ENCODE measurements at regions not wholly inside any gene's neighbourhood (a gene's known extent, or its start where the extent isn't known, plus 50 kb on each side); places are given as distances from the start of the nearest gene placed in this dataset.

DNA sequence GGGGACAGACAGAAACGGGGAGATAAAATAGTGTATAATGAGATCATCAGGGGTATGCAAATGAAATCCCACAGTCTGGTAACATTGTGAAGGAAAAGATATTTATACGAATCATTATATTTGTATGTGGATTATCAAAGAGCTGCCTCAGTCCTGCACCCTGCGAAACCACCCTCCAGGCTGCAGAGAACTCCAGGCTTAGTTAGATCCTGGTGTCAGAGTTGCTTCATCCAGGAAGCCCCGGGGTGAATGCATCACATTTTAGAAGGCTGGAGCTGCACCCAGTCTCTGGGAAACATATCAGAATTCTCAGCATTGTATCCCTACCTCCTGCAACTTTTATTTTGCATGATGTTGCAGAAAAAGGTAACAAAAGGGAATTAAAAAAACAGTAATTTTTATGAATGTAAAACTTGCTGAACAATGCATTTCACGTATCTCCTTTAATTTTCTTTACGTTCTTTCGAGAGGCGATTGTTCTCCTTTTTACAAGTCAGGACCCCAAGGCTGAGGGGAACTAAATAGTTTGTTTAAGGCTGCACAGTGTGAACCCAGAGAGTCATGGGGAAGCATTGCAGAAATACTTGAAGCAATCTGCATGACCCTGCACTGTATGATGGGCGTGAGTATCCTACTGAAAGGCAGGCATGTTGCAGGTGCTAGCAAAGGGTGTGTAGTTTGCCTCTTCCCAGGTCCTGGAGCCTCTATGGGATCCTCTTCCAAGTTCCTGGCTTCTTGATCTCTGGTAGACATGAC is 299.5 kb upstream of the CLNK start:
- H3K36me3 ChIP-seq (ENCODE audit: control insufficient read depth, insufficient read depth, low read length), result no peaks in the 10 kb centered on the region
- no peak for DNase-seq
- 87 to 100% methylated on average over 7 to 9 of the region's 9 CpGs for WGBS, 2 experiments (ENCODE audit: insufficient coverage in 1 of 2, insufficient read length in 1 of 2)
- peaks cover 7% of the 10 kb centered on the region for H3K9me3 ChIP-seq (ENCODE audit: control insufficient read depth, low read length)
- Mint-ChIP-seq H3K27me3 (ENCODE audit: insufficient read depth) (no peaks in the 10 kb centered on the region), H3K4me1 (peaks cover 44% of the 10 kb centered on the region), H3K4me3 (no peak overlapping the region), H3K36me3 (ENCODE audit: low read depth) (peaks cover 3% of the 10 kb centered on the region), H3K9me3 (peaks cover 13% of the 10 kb centered on the region), H3K27ac (no peak overlapping the region)
- H3K27ac ChIP-seq (ENCODE audit: low read depth, low read length), result no peak overlapping the region
- H3K9ac ChIP-seq (ENCODE audit: extremely low read depth, low read length, poor library complexity, severe bottlenecking), result no peak overlapping the region
- H3K4me1 ChIP-seq (ENCODE audit: control insufficient read depth, insufficient read depth, low read length), result peaks cover 32% of the 10 kb centered on the region
- H3K4me3 ChIP-seq (ENCODE audit: low read length), result no peak overlapping the region
- no peaks in the 10 kb centered on the region for H3K27me3 ChIP-seq (ENCODE audit: control insufficient read depth, insufficient read depth, low read length, poor library complexity, severe bottlenecking)
- TF ChIP-seq, protein P1, sequence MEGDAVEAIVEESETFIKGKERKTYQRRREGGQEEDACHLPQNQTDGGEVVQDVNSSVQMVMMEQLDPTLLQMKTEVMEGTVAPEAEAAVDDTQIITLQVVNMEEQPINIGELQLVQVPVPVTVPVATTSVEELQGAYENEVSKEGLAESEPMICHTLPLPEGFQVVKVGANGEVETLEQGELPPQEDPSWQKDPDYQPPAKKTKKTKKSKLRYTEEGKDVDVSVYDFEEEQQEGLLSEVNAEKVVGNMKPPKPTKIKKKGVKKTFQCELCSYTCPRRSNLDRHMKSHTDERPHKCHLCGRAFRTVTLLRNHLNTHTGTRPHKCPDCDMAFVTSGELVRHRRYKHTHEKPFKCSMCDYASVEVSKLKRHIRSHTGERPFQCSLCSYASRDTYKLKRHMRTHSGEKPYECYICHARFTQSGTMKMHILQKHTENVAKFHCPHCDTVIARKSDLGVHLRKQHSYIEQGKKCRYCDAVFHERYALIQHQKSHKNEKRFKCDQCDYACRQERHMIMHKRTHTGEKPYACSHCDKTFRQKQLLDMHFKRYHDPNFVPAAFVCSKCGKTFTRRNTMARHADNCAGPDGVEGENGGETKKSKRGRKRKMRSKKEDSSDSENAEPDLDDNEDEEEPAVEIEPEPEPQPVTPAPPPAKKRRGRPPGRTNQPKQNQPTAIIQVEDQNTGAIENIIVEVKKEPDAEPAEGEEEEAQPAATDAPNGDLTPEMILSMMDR (conservative IDR thresholded peaks at IDR 0.05), result no peak

DNA sequence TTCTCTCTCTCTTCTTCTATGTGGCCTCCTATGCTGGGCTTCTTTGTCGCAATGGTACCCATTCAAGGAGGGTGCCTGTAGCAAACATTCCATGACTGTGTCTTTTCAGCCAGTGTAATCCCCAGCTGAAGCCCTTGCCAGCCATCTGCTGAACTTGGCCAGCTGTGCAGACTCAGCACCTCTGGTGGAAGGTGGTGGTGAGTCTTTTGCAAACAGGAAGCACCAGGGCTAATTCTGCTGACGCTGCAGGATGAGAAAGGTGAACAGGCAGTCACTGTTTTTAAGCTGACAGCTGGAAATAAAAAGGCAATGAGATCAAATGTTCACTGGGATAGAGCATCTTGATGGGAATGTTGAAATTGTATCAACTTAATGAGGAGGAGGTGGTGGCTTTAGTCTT is 298.7 kb upstream of the CLNK start:
- Histone ChIP-seq H3K9me3 (ENCODE audit: control insufficient read depth, low read length) (peaks cover 7% of the 10 kb centered on the region), H3K36me3 (ENCODE audit: control insufficient read depth, insufficient read depth, low read length) (no peaks in the 10 kb centered on the region), H3K27me3 (ENCODE audit: control insufficient read depth, insufficient read depth, low read length, poor library complexity, severe bottlenecking) (no peaks in the 10 kb centered on the region), H3K4me1 (ENCODE audit: control insufficient read depth, insufficient read depth, low read length) (peaks cover 32% of the 10 kb centered on the region), H3K9ac (ENCODE audit: extremely low read depth, low read length, poor library complexity, severe bottlenecking) (no peak overlapping the region), H3K4me3 (ENCODE audit: low read length) (no peak overlapping the region), H3K27ac (ENCODE audit: low read depth, low read length) (no peak overlapping the region)
- Mint-ChIP-seq H3K27me3 (ENCODE audit: insufficient read depth) (no peaks in the 10 kb centered on the region), H3K27ac (no peak overlapping the region), H3K36me3 (ENCODE audit: low read depth) (peaks cover 3% of the 10 kb centered on the region), H3K9me3 (peaks cover 13% of the 10 kb centered on the region), H3K4me3 (no peak overlapping the region), H3K4me1 (peaks cover 44% of the 10 kb centered on the region)
- TF ChIP-seq, protein P1 (conservative IDR thresholded peaks at IDR 0.05), result peak; percentile 48
- peak; percentile 78 for DNase-seq
- WGBS, 2 experiments (ENCODE audit: insufficient coverage in 1 of 2, insufficient read length in 1 of 2), result 33 to 44% methylated on average over 2 of the region's 2 CpGs

DNA sequence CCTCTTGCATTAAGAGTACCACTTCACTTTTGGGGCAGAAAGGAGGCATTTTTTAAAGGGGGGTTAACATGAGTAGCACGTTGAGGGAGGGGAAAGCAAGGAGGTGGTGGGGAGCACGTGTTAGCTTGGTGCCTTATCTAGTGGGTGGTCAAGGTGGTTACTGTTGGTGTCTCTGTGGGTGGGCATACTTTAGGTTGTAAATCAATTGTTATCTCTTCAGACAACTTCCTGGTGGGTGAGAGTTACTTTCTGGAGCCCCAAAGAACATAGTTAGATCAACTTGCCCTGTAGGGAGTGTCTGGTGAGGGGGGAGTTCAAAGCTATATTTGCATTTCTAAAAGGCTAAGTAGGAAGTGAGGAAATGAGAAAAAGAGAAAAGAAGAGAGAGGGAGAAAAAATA is 297.7 kb upstream of the CLNK start:
- Mint-ChIP-seq H3K4me3 (peak overlapping the region; percentile 3), H3K27me3 (ENCODE audit: insufficient read depth) (no peaks in the 10 kb centered on the region), H3K36me3 (ENCODE audit: low read depth) (peaks cover 3% of the 10 kb centered on the region), H3K27ac (peak overlapping the region; percentile 65), H3K4me1 (peaks cover 44% of the 10 kb centered on the region), H3K9me3 (peaks cover 12% of the 10 kb centered on the region)
- Histone ChIP-seq H3K9me3 (ENCODE audit: control insufficient read depth, low read length) (peaks cover 7% of the 10 kb centered on the region), H3K4me1 (ENCODE audit: control insufficient read depth, insufficient read depth, low read length) (peaks cover 32% of the 10 kb centered on the region), H3K27me3 (ENCODE audit: control insufficient read depth, insufficient read depth, low read length, poor library complexity, severe bottlenecking) (no peaks in the 10 kb centered on the region), H3K9ac (ENCODE audit: extremely low read depth, low read length, poor library complexity, severe bottlenecking) (no peak overlapping the region), H3K36me3 (ENCODE audit: control insufficient read depth, insufficient read depth, low read length) (no peaks in the 10 kb centered on the region), H3K4me3 (ENCODE audit: low read length) (peak overlapping the region; percentile 43), H3K27ac (ENCODE audit: low read depth, low read length) (no peak overlapping the region)
- TF ChIP-seq, protein P1 (conservative IDR thresholded peaks at IDR 0.05), result no peak
- peak; percentile 72 for DNase-seq
- 0 to 2% methylated on average over 2 of the region's 2 CpGs for WGBS, 2 experiments (ENCODE audit: insufficient coverage in 1 of 2, insufficient read length in 1 of 2)
